H9 (cell line): ENCODE measurements at regions not wholly inside any gene's neighbourhood (a gene's known extent, or its start where the extent isn't known, plus 50 kb on each side); places are given as distances from the start of the nearest gene placed in this dataset.

Experiments used
- DNase-seq: peaks from one replicate; pipeline ENCODE4 v3.0.0-alpha.2; 2017
- H2AFZ ChIP-seq: one replicate; pipeline ENCODE4 v1.6.1; 2013; ENCODE audit warnings: mild to moderate bottlenecking, low read length, control low read depth, moderate library complexity
- H2AK5ac ChIP-seq: 2 replicates; pipeline ENCODE4 v1.6.1; 2013; ENCODE audit warnings: low read length, control low read depth, mixed read lengths; ENCODE audit not compliant: insufficient read length
- H2BK120ac ChIP-seq: one replicate; pipeline ENCODE4 v1.6.1; 2013; ENCODE audit warnings: low read depth, mild to moderate bottlenecking, low read length, control low read depth, inconsistent platforms; ENCODE audit not compliant: poor library complexity, severe bottlenecking
- H2BK12ac ChIP-seq: 2 replicates; pipeline ENCODE4 v1.6.1; 2013; ENCODE audit warnings: low read length, control low read depth, mixed read lengths, low read depth; ENCODE audit not compliant: insufficient read length
- H2BK15ac ChIP-seq: 2 replicates; pipeline ENCODE4 v1.6.1; 2013; ENCODE audit warnings: low read depth, low read length, control low read depth
- H2BK20ac ChIP-seq: one replicate; pipeline ENCODE4 v1.6.1; 2013; ENCODE audit warnings: low read depth, mild to moderate bottlenecking, low read length, control low read depth, inconsistent platforms; ENCODE audit not compliant: poor library complexity, severe bottlenecking
- H2BK5ac ChIP-seq: 2 replicates; pipeline ENCODE4 v1.6.1; 2013; ENCODE audit warnings: low read length, control low read depth, mixed read lengths; ENCODE audit not compliant: insufficient read length
- H3K14ac ChIP-seq: 2 replicates; pipeline ENCODE4 v1.6.1; 2013; ENCODE audit warnings: low read length, control low read depth; ENCODE audit not compliant: insufficient read depth
- H3K18ac ChIP-seq: 2 replicates; pipeline ENCODE4 v1.6.1; 2013; ENCODE audit warnings: low read depth, mild to moderate bottlenecking, mixed read lengths, low read length, control low read depth; ENCODE audit not compliant: insufficient read length
- H3K23ac ChIP-seq: 2 replicates; pipeline ENCODE4 v1.6.1; 2013; ENCODE audit warnings: low read length, control low read depth, mixed read lengths, low read depth; ENCODE audit not compliant: insufficient read length
- H3K23me2 ChIP-seq: 2 replicates; pipeline ENCODE4 v1.6.1; 2013; ENCODE audit warnings: low read depth, mild to moderate bottlenecking, mixed read lengths, low read length, control low read depth; ENCODE audit not compliant: insufficient read length, poor library complexity, severe bottlenecking
- H3K27ac ChIP-seq: 2 replicates; pipeline ENCODE4 v1.5.1; 2013; ENCODE audit warnings: low read length, control low read depth, mixed read lengths, low read depth; ENCODE audit not compliant: insufficient read length
- H3K27me3 ChIP-seq: 2 replicates; pipeline ENCODE4 v1.6.1; 2013; ENCODE audit warnings: low read length, control low read depth, inconsistent platforms; ENCODE audit not compliant: insufficient read depth
- H3K4ac ChIP-seq: 2 replicates; pipeline ENCODE4 v1.6.1; 2013; ENCODE audit warnings: low read depth, mild to moderate bottlenecking, control low read depth, inconsistent platforms, low read length, moderate library complexity
- H3K4me1 ChIP-seq: 2 replicates; pipeline ENCODE4 v1.6.1; 2013; ENCODE audit warnings: low read length, control low read depth, inconsistent platforms; ENCODE audit not compliant: insufficient read depth
- H3K4me2 ChIP-seq: 2 replicates; pipeline ENCODE4 v1.6.1; 2013; ENCODE audit warnings: low read length, control low read depth, mixed read lengths; ENCODE audit not compliant: insufficient read length, insufficient read depth
- H3K56ac ChIP-seq: 2 replicates; pipeline ENCODE4 v1.6.1; 2013; ENCODE audit warnings: low read depth, mild to moderate bottlenecking, mixed read lengths, low read length, control low read depth; ENCODE audit not compliant: insufficient read length
- H3K79me1 ChIP-seq: 2 replicates; pipeline ENCODE4 v1.6.1; 2013; ENCODE audit warnings: low read depth, mild to moderate bottlenecking, moderate library complexity, low read length, control low read depth, inconsistent platforms; ENCODE audit not compliant: insufficient read depth, poor library complexity, severe bottlenecking
- H3K79me2 ChIP-seq: 2 replicates; pipeline ENCODE4 v1.6.1; 2013; ENCODE audit warnings: low read length, control low read depth, inconsistent platforms; ENCODE audit not compliant: insufficient read depth
- H3K9ac ChIP-seq: 2 replicates; pipeline ENCODE4 v1.6.1; 2013; ENCODE audit warnings: low read length, control low read depth, mixed read lengths; ENCODE audit not compliant: insufficient read length; ENCODE audit errors: extremely low read depth
- H3K9me3 ChIP-seq: one replicate; pipeline ENCODE4 v1.6.1; 2013; ENCODE audit warnings: low read depth, low read length, inconsistent platforms; ENCODE audit not compliant: control insufficient read depth
- H3T11ph ChIP-seq: one replicate; pipeline ENCODE4 v1.6.1; 2013; ENCODE audit warnings: mild to moderate bottlenecking, low read length, control low read depth, inconsistent platforms
- H4K20me1 ChIP-seq: one replicate; pipeline ENCODE4 v1.6.1; 2013; ENCODE audit not compliant: control insufficient read depth, insufficient read length, insufficient read depth
- H4K5ac ChIP-seq: 2 replicates; pipeline ENCODE4 v1.6.1; 2013; ENCODE audit warnings: low read depth, mild to moderate bottlenecking, mixed read lengths, low read length, control low read depth; ENCODE audit not compliant: insufficient read length
- H4K8ac ChIP-seq: replicated peaks from 2 replicates; pipeline ENCODE4 v1.6.1; 2013; ENCODE audit warnings: low read length, control low read depth, mixed read lengths, low read depth; ENCODE audit not compliant: insufficient read length
- H4K91ac ChIP-seq: 2 replicates; pipeline ENCODE4 v1.6.1; 2013; ENCODE audit warnings: low read depth, mild to moderate bottlenecking, moderate library complexity, mixed read lengths, low read length, control low read depth; ENCODE audit not compliant: insufficient read length
- H3K27ac Mint-ChIP-seq, 3 experiments: 2 replicates in 2 of 3; 3 replicates in 1 of 3; pipeline ENCODE4 v1.8.0; 2020 to 2021; ENCODE audit warnings: mixed read lengths in 3 of 3, mild to moderate bottlenecking in 1 of 3, moderate library complexity in 1 of 3
- H3K27me3 Mint-ChIP-seq: 2 replicates; pipeline ENCODE4 v1.8.0; 2021; ENCODE audit warnings: low read depth, mild to moderate bottlenecking, moderate library complexity, mixed read lengths
- H3K36me3 Mint-ChIP-seq, 3 experiments: 2 replicates in 2 of 3; 3 replicates in 1 of 3; pipeline ENCODE4 v1.8.0; 2020 to 2021; ENCODE audit warnings: low read depth in 3 of 3, mixed read lengths in 3 of 3; ENCODE audit not compliant: insufficient read depth in 1 of 3
- H3K4me1 Mint-ChIP-seq, 2 experiments: 2 replicates each; pipeline ENCODE4 v1.8.0; 2020; ENCODE audit warnings: mixed read lengths in 2 of 2
- H3K4me3 Mint-ChIP-seq, 2 experiments: 2 replicates in 1 of 2; 3 replicates in 1 of 2; pipeline ENCODE4 v1.8.0; 2020 to 2021; ENCODE audit warnings: mild to moderate bottlenecking in 2 of 2, mixed read lengths in 2 of 2, moderate library complexity in 1 of 2
- H3K9me3 Mint-ChIP-seq, 2 experiments: 2 replicates in 1 of 2; 3 replicates in 1 of 2; pipeline ENCODE4 v1.8.0; 2020; ENCODE audit warnings: mild to moderate bottlenecking in 2 of 2, mixed read lengths in 2 of 2, moderate library complexity in 1 of 2
- WGBS: extraction: QIAGEN DNeasy Blood & Tissue Kit; methylation state at CpG from one replicate; pipeline ENCODE4 v1.1.7; 2013; ENCODE audit warnings: missing lambda C conversion rate, low lambda C conversion rate, mixed read lengths; ENCODE audit not compliant: insufficient read length; ENCODE audit errors: extremely low coverage; 5-methylcytosine and 5-hydroxymethylcytosine counted together
- TF ChIP-seq, protein P1 (sequence below): fragments of 200-600 bp; sonication (generic); conservative IDR thresholded peaks from 3 replicates; pipeline ENCODE4 v1.8.0; 2021; ENCODE audit warnings: antibody characterized with exemption, mild to moderate bottlenecking

- Histone ChIP-seq H2BK20ac (no peak overlapping the region), H4K5ac (no peak overlapping the region), H2BK15ac (no peak overlapping the region), H3K4me2 (no peak overlapping the region), H4K91ac (no peak overlapping the region), H3K27me3 (no peaks in the 10 kb centered on the region), H4K20me1 (no peaks in the 10 kb centered on the region), H2BK120ac (no peak overlapping the region), H3K18ac (no peak overlapping the region), H3K9ac (no peak overlapping the region), H4K8ac (no peak overlapping the region), H3K79me1 (no peaks in the 10 kb centered on the region), H3K4ac (no peak overlapping the region), H2BK5ac (no peak overlapping the region), H2AFZ (no peak overlapping the region), H2AK5ac (no peak overlapping the region), H3K27ac (no peak overlapping the region), H3K9me3 (no peaks in the 10 kb centered on the region), H3K23me2 (no peaks in the 10 kb centered on the region), H3T11ph (no peak overlapping the region), H3K56ac (no peak overlapping the region), H3K4me1 (peaks cover 7% of the 10 kb centered on the region; the same call in 1 of the 2 replicates), H3K14ac (no peak overlapping the region), H3K23ac (no peak overlapping the region), H2BK12ac (no peak overlapping the region), H3K79me2 (no peaks in the 10 kb centered on the region)
- DNase-seq: no peak
- no peaks in the 10 kb centered on the region for H3K36me3 Mint-ChIP-seq
- no peak overlapping the region; a peak in 1 of 7 replicates for H3K27ac Mint-ChIP-seq
- no peak overlapping the region for H3K4me3 Mint-ChIP-seq
- H3K4me1 Mint-ChIP-seq: peaks cover 10 to 13% of the 10 kb centered on the region in 2 experiments
- no CpG with 5 or more reads among the region's 7 CpGs for WGBS
- H3K9me3 Mint-ChIP-seq: peaks cover 0 to 2% of the 10 kb centered on the region in 2 experiments; a peak in 1 of 5 replicates
- peaks cover 2% of the 10 kb centered on the region; the same call in 1 of the 2 replicates for H3K27me3 Mint-ChIP-seq
- TF ChIP-seq, protein P1, sequence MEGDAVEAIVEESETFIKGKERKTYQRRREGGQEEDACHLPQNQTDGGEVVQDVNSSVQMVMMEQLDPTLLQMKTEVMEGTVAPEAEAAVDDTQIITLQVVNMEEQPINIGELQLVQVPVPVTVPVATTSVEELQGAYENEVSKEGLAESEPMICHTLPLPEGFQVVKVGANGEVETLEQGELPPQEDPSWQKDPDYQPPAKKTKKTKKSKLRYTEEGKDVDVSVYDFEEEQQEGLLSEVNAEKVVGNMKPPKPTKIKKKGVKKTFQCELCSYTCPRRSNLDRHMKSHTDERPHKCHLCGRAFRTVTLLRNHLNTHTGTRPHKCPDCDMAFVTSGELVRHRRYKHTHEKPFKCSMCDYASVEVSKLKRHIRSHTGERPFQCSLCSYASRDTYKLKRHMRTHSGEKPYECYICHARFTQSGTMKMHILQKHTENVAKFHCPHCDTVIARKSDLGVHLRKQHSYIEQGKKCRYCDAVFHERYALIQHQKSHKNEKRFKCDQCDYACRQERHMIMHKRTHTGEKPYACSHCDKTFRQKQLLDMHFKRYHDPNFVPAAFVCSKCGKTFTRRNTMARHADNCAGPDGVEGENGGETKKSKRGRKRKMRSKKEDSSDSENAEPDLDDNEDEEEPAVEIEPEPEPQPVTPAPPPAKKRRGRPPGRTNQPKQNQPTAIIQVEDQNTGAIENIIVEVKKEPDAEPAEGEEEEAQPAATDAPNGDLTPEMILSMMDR: peak; percentile 28; the same call in 1 of the 3 replicates
Observed at GRCh38 chr12:105561546-105562198, 231.2 kb downstream of the C12orf75 start.
